HuH-7.5 (cell line): ENCODE measurements at regions not wholly inside any gene's neighbourhood (a gene's known extent, or its start where the extent isn't known, plus 50 kb on each side); places are given as distances from the start of the nearest gene placed in this dataset.

Experiments
- DNase-seq: peaks from one replicate; pipeline ENCODE4 v3.0.0; 2011; ENCODE audit warnings: low spot score

DNA sequence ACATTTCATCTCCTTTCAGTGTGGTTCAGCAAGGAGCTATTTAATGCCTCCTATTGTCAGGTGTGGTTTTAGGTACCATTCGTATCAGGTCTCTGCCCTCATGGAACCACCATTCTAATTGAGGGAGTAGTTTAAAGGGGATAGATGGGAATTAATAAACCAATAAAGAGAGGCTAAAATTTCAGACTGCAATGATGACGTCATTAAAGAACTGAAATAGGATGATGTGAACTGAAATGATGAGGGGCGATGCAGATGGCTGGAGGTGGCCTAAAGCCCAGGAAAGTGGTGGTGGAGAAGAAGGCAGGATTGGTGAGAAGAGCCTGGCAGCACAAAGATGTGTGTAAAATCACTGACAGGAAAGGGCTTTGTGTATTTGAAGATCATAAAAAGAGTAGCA, 148.9 kb upstream of the RBFOX1 start:
- no peak for DNase-seq

GRCh38 chr16:7182510-7183109, 150.0 kb upstream of the RBFOX1 start:
- DNase-seq = no peak

GRCh38 chr16:7177875-7178274, 154.8 kb upstream of the RBFOX1 start:
- DNase-seq = no peak

DNA sequence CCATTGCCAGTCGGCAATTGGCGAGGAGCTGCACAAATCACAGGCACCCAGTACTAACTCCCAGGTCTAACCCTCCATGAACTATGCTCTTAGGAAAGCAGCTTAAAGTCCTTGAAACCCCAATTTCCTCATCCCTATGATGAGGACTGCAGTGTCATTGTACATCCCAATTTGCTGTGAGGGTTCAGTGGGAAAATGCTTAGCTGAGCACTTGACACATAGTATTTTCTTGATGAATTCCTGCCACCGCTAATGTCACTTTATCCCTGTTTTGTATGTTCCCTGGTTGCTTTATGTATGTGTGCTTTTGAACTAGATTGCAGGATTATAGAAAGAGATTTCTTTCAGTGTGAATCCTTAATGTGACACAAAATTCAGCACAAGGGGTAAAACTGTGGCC, 161.5 kb upstream of the RBFOX1 start:
- DNase-seq = no peak

DNA sequence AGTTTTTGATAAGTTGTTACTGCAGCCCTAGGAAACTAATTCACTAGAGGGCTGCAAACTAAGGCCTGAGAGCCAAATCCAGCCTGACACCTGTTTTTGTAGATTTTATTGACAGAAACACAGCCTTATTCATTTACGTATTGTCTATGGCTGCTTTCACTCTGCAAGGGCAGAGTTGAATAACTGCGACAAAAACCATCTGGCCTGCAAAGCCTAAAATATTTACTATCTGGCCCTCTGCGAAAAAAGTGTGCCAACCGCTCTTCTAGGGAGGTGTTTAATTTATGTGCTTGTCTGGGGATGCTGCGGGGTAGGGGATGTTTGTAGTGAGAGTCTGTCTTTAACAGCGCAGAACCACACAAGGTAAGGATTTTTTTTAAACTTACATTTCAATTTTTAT, 165.0 kb upstream of the RBFOX1 start:
- DNase-seq = no peak

GRCh38 chr16:7161891-7162290, 170.8 kb upstream of the RBFOX1 start:
- DNase-seq = no peak

GRCh38 chr16:7160093-7160492, 172.6 kb upstream of the RBFOX1 start:
- no peak for DNase-seq

DNA sequence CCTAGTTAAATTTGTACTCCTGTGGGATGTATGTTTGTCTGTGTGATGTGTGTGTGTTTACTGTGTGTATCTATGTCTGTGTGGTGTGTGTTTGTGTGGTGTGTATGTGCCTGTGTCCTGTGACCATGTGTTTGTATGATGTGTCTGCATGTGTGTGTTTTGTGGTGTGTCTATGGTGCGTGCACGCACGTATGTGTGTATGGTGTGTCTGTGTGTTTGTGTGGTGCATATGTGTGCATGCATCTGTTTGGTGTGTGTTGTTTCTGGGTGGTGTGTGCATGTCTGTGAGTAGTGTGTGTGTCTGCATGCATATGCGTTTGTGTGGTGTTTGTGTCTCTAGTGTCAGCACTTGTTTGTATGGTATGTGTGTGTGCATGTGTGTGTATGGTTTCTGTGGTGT, 174.2 kb upstream of the RBFOX1 start:
- no peak for DNase-seq

DNA sequence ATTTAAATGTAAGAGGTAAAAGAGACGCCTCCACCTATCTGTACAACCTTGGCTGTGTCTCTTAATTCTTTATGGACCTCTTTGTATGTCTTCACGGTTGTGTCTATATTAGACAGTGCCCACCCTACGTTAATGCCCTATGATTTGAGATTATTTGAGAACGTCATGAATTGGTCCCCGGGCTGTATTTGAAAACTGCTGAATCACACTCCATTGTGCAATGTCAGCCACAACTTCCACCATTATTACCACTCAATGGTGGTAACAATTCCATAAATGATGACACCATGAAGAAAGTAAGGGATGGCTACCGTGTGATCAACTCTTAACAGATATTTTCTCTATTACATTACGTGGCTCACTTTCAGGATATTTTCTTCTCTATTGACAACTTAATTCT, 182.4 kb upstream of the RBFOX1 start:
- no peak for DNase-seq

DNA sequence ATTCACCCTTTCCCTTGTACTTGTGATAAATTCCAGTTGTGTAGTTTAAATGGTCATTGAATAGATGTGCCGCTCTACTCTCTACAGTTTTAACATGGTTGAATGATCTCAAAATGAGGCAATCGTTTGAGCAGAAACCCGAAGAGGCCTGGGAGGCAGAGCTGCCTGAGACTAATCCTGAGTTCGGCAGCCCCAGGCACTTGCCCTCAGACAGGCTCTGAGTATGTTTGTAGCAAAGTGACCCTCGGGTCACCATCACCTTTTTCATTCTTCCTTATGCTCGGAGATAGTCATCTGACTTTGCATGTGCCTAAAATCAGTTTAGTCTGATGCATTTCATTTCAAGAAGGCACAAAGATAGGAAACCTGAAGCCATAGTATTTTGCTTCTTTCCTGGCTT, 184.0 kb upstream of the RBFOX1 start:
- DNase-seq = no peak

DNA sequence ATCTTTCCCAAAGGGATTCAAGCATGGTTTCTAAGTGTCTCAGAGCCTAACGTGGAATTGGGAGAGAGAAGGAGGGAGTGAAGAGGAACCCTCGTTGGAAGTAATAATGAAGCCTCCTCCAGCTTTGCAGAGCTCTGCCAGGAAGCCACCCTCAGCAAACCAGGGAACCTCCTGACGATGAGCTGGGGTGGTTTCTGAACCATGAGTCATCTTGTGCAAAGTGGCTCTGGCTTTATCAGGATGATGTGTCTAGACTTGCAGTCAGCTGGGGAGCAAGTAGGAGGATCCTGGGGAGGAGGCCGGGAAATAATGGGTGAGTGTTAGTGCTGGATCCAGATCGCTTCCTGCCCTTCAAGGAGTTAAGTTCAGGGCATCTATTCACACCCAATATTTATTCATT, 191.7 kb upstream of the RBFOX1 start:
- no peak for DNase-seq

- DNase-seq = no peak
These were observed 194.9 kb upstream of the RBFOX1 start for GRCh38 chr16:7137560-7138330.

GRCh38 chr16:7132465-7132864, 200.2 kb upstream of the RBFOX1 start:
- DNase-seq = no peak

GRCh38 chr16:7124701-7125100, 207.9 kb upstream of the RBFOX1 start:
- DNase-seq = no peak

GRCh38 chr16:7124242-7124641, 208.4 kb upstream of the RBFOX1 start:
- DNase-seq = no peak

- DNase-seq = no peak
These were observed 215.9 kb upstream of the RBFOX1 start for GRCh38 chr16:7116734-7117133.

DNA sequence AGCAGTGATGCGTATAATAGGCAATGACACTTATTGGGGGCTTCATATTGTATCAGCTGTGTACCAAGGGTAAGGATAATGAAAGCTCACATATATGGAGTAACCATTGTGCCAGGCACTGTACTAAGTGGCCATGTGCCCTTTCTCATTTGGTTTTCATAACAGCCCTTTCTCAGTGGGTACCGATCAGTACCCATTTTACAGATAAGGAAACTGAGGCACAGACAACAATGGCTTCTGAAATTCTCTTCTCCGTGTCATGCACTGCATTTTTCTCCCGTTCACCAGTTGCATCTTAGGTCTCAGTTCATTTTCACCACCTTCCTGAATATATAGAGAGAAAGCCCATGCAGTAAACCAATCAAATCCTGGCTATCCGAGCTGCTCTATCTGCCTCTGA, 216.7 kb upstream of the RBFOX1 start:
- DNase-seq = no peak

GRCh38 chr16:7113949-7114348, 218.7 kb upstream of the RBFOX1 start:
- no peak for DNase-seq

GRCh38 chr16:7113395-7113794, 219.2 kb upstream of the RBFOX1 start:
- no peak for DNase-seq

- no peak for DNase-seq
These were observed 221.4 kb upstream of the RBFOX1 start for GRCh38 chr16:7111265-7111664.

- no peak for DNase-seq
These were observed 225.2 kb upstream of the RBFOX1 start for GRCh38 chr16:7107436-7107835.

GRCh38 chr16:7103056-7103455, 229.6 kb upstream of the RBFOX1 start:
- no peak for DNase-seq

GRCh38 chr16:7101054-7101453, 231.6 kb upstream of the RBFOX1 start:
- no peak for DNase-seq

GRCh38 chr16:7097518-7097917, 235.1 kb upstream of the RBFOX1 start:
- DNase-seq = no peak
